H1 (cell line): ENCODE measurements at regions not wholly inside any gene's neighbourhood (a gene's known extent, or its start where the extent isn't known, plus 50 kb on each side); places are given as distances from the start of the nearest gene placed in this dataset.

Experiments used
- CTCF ChIA-PET: fragments of 300-600 bp; sonication (Branson Sonifier 250); formaldehyde crosslinking; loops from one replicate; lab custom pipeline; 2021; ENCODE audit not compliant: partially characterized antibody; lab: Charles Lee
- POLR2A ChIA-PET: fragments of 300-600 bp; sonication (Branson Sonifier 250); formaldehyde crosslinking; loops from one replicate; lab custom pipeline; 2021; ENCODE audit warnings: inconsistent platforms; ENCODE audit not compliant: partially characterized antibody; lab: Charles Lee
- DNase-seq, 2 experiments: peaks; one replicate each; pipeline versions ENCODE4 v3.0.0 to v3.0.0-alpha.2; 2010 to 2022; ENCODE audit warnings: low spot score in 2 of 2, low read depth in 1 of 2, mixed read lengths in 1 of 2
- FAIRE-seq: peaks from 2 replicates; lab custom pipeline; 2011; peaks lifted over from hg19 to GRCh38; lab: Jason Lieb, UNC
- H2AFZ ChIP-seq: 2 replicates; pipeline ENCODE4 v1.8.1; 2012; ENCODE audit warnings: low read length, inconsistent platforms
- H2AK5ac ChIP-seq: 2 replicates; pipeline ENCODE4 v1.6.1; 2013; ENCODE audit warnings: low read depth, low read length
- H2BK120ac ChIP-seq: replicated peaks from 2 replicates; pipeline ENCODE3; 2013; ENCODE audit warnings: low read depth, low read length, inconsistent platforms
- H2BK12ac ChIP-seq: 2 replicates; pipeline ENCODE4 v1.6.1; 2013; ENCODE audit warnings: low read depth, low read length
- H2BK15ac ChIP-seq: 2 replicates; pipeline ENCODE4 v1.6.1; 2013; ENCODE audit warnings: low read length
- H2BK20ac ChIP-seq: 2 replicates; pipeline ENCODE4 v1.6.1; 2013; ENCODE audit warnings: low read length
- H2BK5ac ChIP-seq: 2 replicates; pipeline ENCODE4 v1.6.1; 2013; ENCODE audit warnings: low read depth, low read length
- H3K14ac ChIP-seq: 2 replicates; pipeline ENCODE4 v1.6.1; 2013; ENCODE audit warnings: inconsistent platforms; ENCODE audit not compliant: insufficient read length
- H3K18ac ChIP-seq: 2 replicates; pipeline ENCODE4 v1.6.1; 2013; ENCODE audit warnings: low read length; ENCODE audit errors: extremely low read depth
- H3K23ac ChIP-seq: 2 replicates; pipeline ENCODE4 v1.6.1; 2013; ENCODE audit warnings: inconsistent platforms; ENCODE audit not compliant: insufficient read length
- H3K23me2 ChIP-seq: 2 replicates; pipeline ENCODE4 v1.6.1; 2013; ENCODE audit warnings: low read depth, low read length
- H3K27ac ChIP-seq: 2 replicates; pipeline ENCODE4 v1.6.1; 2011; ENCODE audit warnings: low read depth, low read length, inconsistent platforms
- H3K27me3 ChIP-seq, 4 experiments: replicated peaks in 1 of 4; 1 replicate in 1 of 4; 2 replicates in 3 of 4; pipeline versions ENCODE4 v1.6.1 to v1.8.1; 2011 to 2013; ENCODE audit warnings: low read length in 3 of 4, mild to moderate bottlenecking in 3 of 4, inconsistent platforms in 2 of 4, mixed read lengths in 2 of 4, moderate library complexity in 1 of 4; ENCODE audit not compliant: control insufficient read depth in 3 of 4, insufficient read depth in 3 of 4; ENCODE audit errors: extremely low read depth in 1 of 4
- H3K36me3 ChIP-seq, 4 experiments: 2 replicates each; pipeline versions ENCODE4 v1.6.1 to v1.8.1; 2011 to 2013; ENCODE audit warnings: mild to moderate bottlenecking in 4 of 4, low read length in 3 of 4, moderate library complexity in 2 of 4, control low read depth in 1 of 4, inconsistent platforms in 1 of 4; ENCODE audit not compliant: insufficient read depth in 4 of 4, control insufficient read depth in 2 of 4
- H3K4ac ChIP-seq: replicated peaks from 2 replicates; pipeline ENCODE3; 2013; ENCODE audit warnings: low read length, low read depth, mixed read lengths, inconsistent platforms; ENCODE audit not compliant: insufficient read length
- H3K4me1 ChIP-seq, 4 experiments: replicated peaks in 1 of 4; 1 replicate in 1 of 4; 2 replicates in 3 of 4; pipeline versions ENCODE4 v1.6.1 to v1.8.1; 2011 to 2013; ENCODE audit warnings: low read length in 3 of 4, inconsistent platforms in 2 of 4, mixed read lengths in 1 of 4; ENCODE audit not compliant: insufficient read depth in 4 of 4, control insufficient read depth in 3 of 4
- H3K4me2 ChIP-seq, 2 experiments: 2 replicates each; pipeline versions ENCODE4 v1.6.1 to v1.8.1; 2011 to 2013; ENCODE audit warnings: low read depth in 2 of 2, low read length in 2 of 2, control low read depth in 1 of 2, inconsistent platforms in 1 of 2, mild to moderate bottlenecking in 1 of 2; ENCODE audit not compliant: insufficient read depth in 1 of 2
- H3K4me3 ChIP-seq, 4 experiments: fragments of 200-600, 300-600 bp in 1 of 4; sonication (generic), shearing (Covaris generic), sonication (Bioruptor Twin) in 1 of 4; 2 replicates each; pipeline versions ENCODE4 v1.5.1 to v1.8.1; 2011 to 2016; ENCODE audit warnings: low read length in 4 of 4, low read depth in 3 of 4, control low read depth in 2 of 4, inconsistent platforms in 2 of 4, mild to moderate bottlenecking in 2 of 4, mixed read lengths in 1 of 4, moderate library complexity in 1 of 4; ENCODE audit not compliant: insufficient read depth in 2 of 4; ENCODE audit errors: extremely low read depth in 1 of 4
- H3K56ac ChIP-seq: replicated peaks from 2 replicates; pipeline ENCODE3; 2013; ENCODE audit warnings: low read depth, mild to moderate bottlenecking, mixed read lengths, low read length, inconsistent platforms; ENCODE audit not compliant: insufficient read length
- H3K79me1 ChIP-seq: 2 replicates; pipeline ENCODE4 v1.6.1; 2013; ENCODE audit warnings: low read depth, low read length, control low read depth
- H3K79me2 ChIP-seq, 2 experiments: 2 replicates each; pipeline versions ENCODE4 v1.6.1 to v1.8.1; 2012 to 2013; ENCODE audit warnings: low read length in 2 of 2, mild to moderate bottlenecking in 2 of 2, inconsistent platforms in 1 of 2; ENCODE audit not compliant: insufficient read depth in 2 of 2, control insufficient read depth in 1 of 2
- H3K9ac ChIP-seq, 4 experiments: replicated peaks in 1 of 4; 1 replicate in 1 of 4; 2 replicates in 3 of 4; pipeline versions ENCODE4 v1.6.1 to v1.8.1; 2011 to 2013; ENCODE audit warnings: low read depth in 3 of 4, low read length in 3 of 4, control low read depth in 2 of 4, mild to moderate bottlenecking in 2 of 4, moderate library complexity in 2 of 4, inconsistent platforms in 1 of 4; ENCODE audit errors: extremely low read depth in 1 of 4
- H3K9me3 ChIP-seq, 2 experiments: 2 replicates each; pipeline versions ENCODE4 v1.6.1 to v1.8.1; 2012 to 2013; ENCODE audit warnings: mild to moderate bottlenecking in 2 of 2, moderate library complexity in 2 of 2, control low read depth in 1 of 2, inconsistent platforms in 1 of 2, low read depth in 1 of 2, low read length in 1 of 2, mixed read lengths in 1 of 2; ENCODE audit not compliant: insufficient read depth in 2 of 2
- H4K20me1 ChIP-seq, 2 experiments: replicated peaks in 1 of 2; 2 replicates each; pipeline versions ENCODE3 to v1.8.1; 2011 to 2013; ENCODE audit warnings: inconsistent platforms in 2 of 2, low read length in 2 of 2, mild to moderate bottlenecking in 1 of 2; ENCODE audit not compliant: insufficient read depth in 2 of 2, control insufficient read depth in 1 of 2
- H4K5ac ChIP-seq: 2 replicates; pipeline ENCODE4 v1.6.1; 2013; ENCODE audit warnings: low read length, low read depth, mixed read lengths, inconsistent platforms; ENCODE audit not compliant: insufficient read length
- H4K8ac ChIP-seq: 2 replicates; pipeline ENCODE4 v1.8.0; 2013; ENCODE audit warnings: mild to moderate bottlenecking, moderate library complexity, low read length, inconsistent platforms; ENCODE audit not compliant: insufficient read depth; ENCODE audit errors: extremely low read depth
- H4K91ac ChIP-seq: replicated peaks from 2 replicates; pipeline ENCODE3; 2013; ENCODE audit warnings: low read length, mixed read lengths, inconsistent platforms; ENCODE audit not compliant: insufficient read length
- JUN ChIP-seq: IDR thresholded peaks from 2 replicates; pipeline ENCODE4 v1.6.1; 2011; ENCODE audit warnings: low read depth, mild to moderate bottlenecking, improper control_type of control experiment, low read length

GRCh38 chr9:13481274-13481673 is 201.8 kb upstream of the MPDZ start:
- Histone ChIP-seq H2BK120ac (no peak overlapping the region), H3K18ac (no peak overlapping the region), H3K23me2 (no peaks in the 10 kb centered on the region), H3K27me3 (no peaks in the 10 kb centered on the region), H4K91ac (no peak overlapping the region), H3K27ac (no peak overlapping the region), H3K23ac (no peak overlapping the region), H2BK12ac (0 out of 2 replicates have a peak overlapping the region, but pooled peaks have one; percentile 5), H2BK20ac (no peak overlapping the region), H2AK5ac (no peak overlapping the region), H3K14ac (no peak overlapping the region), H3K9ac (no peak overlapping the region), H3K4me2 (no peak overlapping the region), H4K5ac (no peak overlapping the region), H3K4me3 (no peak overlapping the region), H2AFZ (no peak overlapping the region), H2BK5ac (no peak overlapping the region)
- no peak for FAIRE-seq
- DNase-seq, result no peak
- TF ChIP-seq JUN, result no peak
- TF ChIP-seq, all 59 proteins: peak for 0
- H4K20me1 ChIP-seq, result no peaks in the 10 kb centered on the region
- H3K9me3 ChIP-seq, result no peaks in the 10 kb centered on the region
- no peak overlapping the region for H4K8ac ChIP-seq
- no peaks in the 10 kb centered on the region for H3K79me2 ChIP-seq
- H3K56ac ChIP-seq, result no peak overlapping the region
- ChIA-PET POLR2A (no interaction called here), CTCF (interaction anchor here (0.9 kb wide), 1 partner anchor 447 kb away, joined by 3 read pairs; no protein-coding TSS in a partner anchor)
- H3K4ac ChIP-seq, result no peak overlapping the region
- H2BK15ac ChIP-seq, result no peak overlapping the region
- H3K4me1 ChIP-seq, result no peaks in the 10 kb centered on the region
- no peaks in the 10 kb centered on the region for H3K79me1 ChIP-seq
- no peaks in the 10 kb centered on the region for H3K36me3 ChIP-seq
